Memory B cell (primary cell): ENCODE measurements at regions not wholly inside any gene's neighbourhood (a gene's known extent, or its start where the extent isn't known, plus 50 kb on each side); places are given as distances from the start of the nearest gene placed in this dataset.

ENCODE experiments used
- ATAC-seq: fragments of 150-1000 bp; cut with Tn5 transposase; 2 replicates; pipeline ENCODE4 v1.10.0; 2021; ENCODE audit warnings: low read depth, mild to moderate bottlenecking, moderate library complexity
- DNase-seq, 2 donors: peaks; one replicate each; pipeline ENCODE4 v3.0.0; 2022; ENCODE audit warnings: low spot score in 2 of 2
- H3K27ac Mint-ChIP-seq: one replicate; pipeline ENCODE4 v1.8.0; 2022; ENCODE audit warnings: mild to moderate bottlenecking, moderate library complexity, mixed read lengths
- H3K27me3 Mint-ChIP-seq: one replicate; pipeline ENCODE4 v1.8.0; 2022; ENCODE audit warnings: mixed read lengths
- H3K36me3 Mint-ChIP-seq: one replicate; pipeline ENCODE4 v1.8.0; 2022; ENCODE audit warnings: mild to moderate bottlenecking, mixed read lengths
- H3K4me1 Mint-ChIP-seq: one replicate; pipeline ENCODE4 v1.8.0; 2022; ENCODE audit warnings: mixed read lengths
- H3K4me3 Mint-ChIP-seq: one replicate; pipeline ENCODE4 v1.8.0; 2022; ENCODE audit warnings: mild to moderate bottlenecking, moderate library complexity, mixed read lengths
- H3K9me3 Mint-ChIP-seq: one replicate; pipeline ENCODE4 v1.8.0; 2022; ENCODE audit warnings: mixed read lengths

GRCh38 chrX:20529301-20529700, 262.6 kb upstream of the RPS6KA3 start:
- H3K36me3 Mint-ChIP-seq = no peaks in the 10 kb centered on the region
- no peaks in the 10 kb centered on the region for H3K9me3 Mint-ChIP-seq
- peaks cover 13% of the 10 kb centered on the region for H3K27me3 Mint-ChIP-seq
- H3K4me1 Mint-ChIP-seq = no peaks in the 10 kb centered on the region
- no peak for ATAC-seq
- no peak overlapping the region for H3K4me3 Mint-ChIP-seq
- no peak for DNase-seq
- H3K27ac Mint-ChIP-seq = no peak overlapping the region

- H3K27ac Mint-ChIP-seq = no peak overlapping the region
- H3K4me3 Mint-ChIP-seq = no peak overlapping the region
- ATAC-seq = peak; percentile 43
Measured at GRCh38 chrX:20527558-20528011, 260.9 kb upstream of the RPS6KA3 start.

GRCh38 chrX:20527041-20527440, 260.3 kb upstream of the RPS6KA3 start:
- Mint-ChIP-seq H3K4me3 (no peak overlapping the region), H3K9me3 (no peaks in the 10 kb centered on the region), H3K4me1 (no peaks in the 10 kb centered on the region), H3K27me3 (peaks cover 10% of the 10 kb centered on the region), H3K27ac (no peak overlapping the region), H3K36me3 (no peaks in the 10 kb centered on the region)
- DNase-seq = no peak
- ATAC-seq = no peak

More at GRCh38 chrX:20527558-20528011, 260.9 kb upstream of the RPS6KA3 start:
- no peak for DNase-seq
- Mint-ChIP-seq H3K9me3 (no peaks in the 10 kb centered on the region), H3K36me3 (no peaks in the 10 kb centered on the region), H3K4me1 (no peaks in the 10 kb centered on the region), H3K27me3 (peaks cover 10% of the 10 kb centered on the region)

GRCh38 chrX:20523626-20524312, 257.1 kb upstream of the RPS6KA3 start:
- ATAC-seq = no peak

GRCh38 chrX:20522420-20522819, 255.7 kb upstream of the RPS6KA3 start:
- ATAC-seq (no peak), DNase-seq (no peak)
- Mint-ChIP-seq H3K9me3 (no peaks in the 10 kb centered on the region), H3K27ac (no peak overlapping the region), H3K4me1 (no peaks in the 10 kb centered on the region), H3K36me3 (no peaks in the 10 kb centered on the region), H3K27me3 (no peaks in the 10 kb centered on the region), H3K4me3 (no peak overlapping the region)

More at GRCh38 chrX:20523626-20524312, 257.1 kb upstream of the RPS6KA3 start:
- H3K4me3 Mint-ChIP-seq = no peak overlapping the region
- no peak overlapping the region for H3K27ac Mint-ChIP-seq
- no peaks in the 10 kb centered on the region for H3K4me1 Mint-ChIP-seq
- H3K36me3 Mint-ChIP-seq = no peaks in the 10 kb centered on the region
- H3K9me3 Mint-ChIP-seq = no peaks in the 10 kb centered on the region
- peaks cover 5% of the 10 kb centered on the region for H3K27me3 Mint-ChIP-seq
- DNase-seq = no peak

- no peak for DNase-seq
Measured at GRCh38 chrX:20521222-20521621, 254.5 kb upstream of the RPS6KA3 start.

GRCh38 chrX:20519826-20520225, 253.1 kb upstream of the RPS6KA3 start:
- no peaks in the 10 kb centered on the region for H3K27me3 Mint-ChIP-seq
- H3K36me3 Mint-ChIP-seq = no peaks in the 10 kb centered on the region
- H3K9me3 Mint-ChIP-seq = no peaks in the 10 kb centered on the region
- no peak overlapping the region for H3K4me3 Mint-ChIP-seq
- ATAC-seq (no peak), DNase-seq (no peak)
- no peak overlapping the region for H3K27ac Mint-ChIP-seq
- peaks cover 7% of the 10 kb centered on the region for H3K4me1 Mint-ChIP-seq

More at GRCh38 chrX:20521222-20521621, 254.5 kb upstream of the RPS6KA3 start:
- H3K9me3 Mint-ChIP-seq = no peaks in the 10 kb centered on the region
- no peak overlapping the region for H3K4me3 Mint-ChIP-seq
- H3K4me1 Mint-ChIP-seq = peaks cover 2% of the 10 kb centered on the region
- H3K27me3 Mint-ChIP-seq = no peaks in the 10 kb centered on the region
- no peaks in the 10 kb centered on the region for H3K36me3 Mint-ChIP-seq
- no peak for ATAC-seq
- no peak overlapping the region for H3K27ac Mint-ChIP-seq

GRCh38 chrX:20519146-20519545, 252.4 kb upstream of the RPS6KA3 start:
- Mint-ChIP-seq H3K9me3 (no peaks in the 10 kb centered on the region), H3K4me1 (peaks cover 7% of the 10 kb centered on the region), H3K27ac (no peak overlapping the region), H3K27me3 (no peaks in the 10 kb centered on the region), H3K4me3 (no peak overlapping the region), H3K36me3 (no peaks in the 10 kb centered on the region)
- DNase-seq = no peak
- no peak for ATAC-seq

- Mint-ChIP-seq H3K9me3 (no peaks in the 10 kb centered on the region), H3K27ac (no peak overlapping the region), H3K4me1 (peaks cover 7% of the 10 kb centered on the region), H3K36me3 (no peaks in the 10 kb centered on the region), H3K4me3 (no peak overlapping the region), H3K27me3 (no peaks in the 10 kb centered on the region)
- no peak for DNase-seq
- no peak for ATAC-seq
Measured at GRCh38 chrX:20517565-20517964, 250.9 kb upstream of the RPS6KA3 start.

GRCh38 chrX:20515841-20516461, 249.2 kb upstream of the RPS6KA3 start:
- ATAC-seq (peak; percentile 73), DNase-seq (no peak)
- H3K4me1 Mint-ChIP-seq = peaks cover 7% of the 10 kb centered on the region
- no peaks in the 10 kb centered on the region for H3K9me3 Mint-ChIP-seq
- no peak overlapping the region for H3K27ac Mint-ChIP-seq
- H3K27me3 Mint-ChIP-seq = no peaks in the 10 kb centered on the region
- H3K4me3 Mint-ChIP-seq = no peak overlapping the region
- no peaks in the 10 kb centered on the region for H3K36me3 Mint-ChIP-seq

GRCh38 chrX:20514358-20514757, 247.6 kb upstream of the RPS6KA3 start:
- no peaks in the 10 kb centered on the region for H3K27me3 Mint-ChIP-seq
- H3K4me3 Mint-ChIP-seq = no peak overlapping the region
- H3K36me3 Mint-ChIP-seq = no peaks in the 10 kb centered on the region
- no peak overlapping the region for H3K27ac Mint-ChIP-seq
- ATAC-seq = no peak
- peaks cover 7% of the 10 kb centered on the region for H3K4me1 Mint-ChIP-seq
- DNase-seq = no peak
- no peaks in the 10 kb centered on the region for H3K9me3 Mint-ChIP-seq

- no peak overlapping the region for H3K27ac Mint-ChIP-seq
- H3K36me3 Mint-ChIP-seq = no peaks in the 10 kb centered on the region
- no peaks in the 10 kb centered on the region for H3K9me3 Mint-ChIP-seq
- DNase-seq = no peak
- H3K4me1 Mint-ChIP-seq = peaks cover 7% of the 10 kb centered on the region
- no peak for ATAC-seq
- no peak overlapping the region for H3K4me3 Mint-ChIP-seq
- peaks cover 4% of the 10 kb centered on the region for H3K27me3 Mint-ChIP-seq
Measured at GRCh38 chrX:20513185-20513584, 246.5 kb upstream of the RPS6KA3 start.

GRCh38 chrX:20511792-20512191, 245.1 kb upstream of the RPS6KA3 start:
- Mint-ChIP-seq H3K9me3 (no peaks in the 10 kb centered on the region), H3K4me1 (peaks cover 5% of the 10 kb centered on the region), H3K4me3 (no peak overlapping the region), H3K27ac (no peak overlapping the region), H3K36me3 (no peaks in the 10 kb centered on the region), H3K27me3 (peaks cover 5% of the 10 kb centered on the region)
- DNase-seq (no peak), ATAC-seq (no peak)

- Mint-ChIP-seq H3K36me3 (no peaks in the 10 kb centered on the region), H3K27ac (no peak overlapping the region), H3K4me1 (no peaks in the 10 kb centered on the region), H3K27me3 (peaks cover 5% of the 10 kb centered on the region), H3K4me3 (no peak overlapping the region), H3K9me3 (no peaks in the 10 kb centered on the region)
- DNase-seq = no peak
- no peak for ATAC-seq
Measured at GRCh38 chrX:20507901-20508620, 241.4 kb upstream of the RPS6KA3 start.
